Kidney epithelial cell (primary cell): ENCODE measurements at regions not wholly inside any gene's neighbourhood (a gene's known extent, or its start where the extent isn't known, plus 50 kb on each side); places are given as distances from the start of the nearest gene placed in this dataset.

Experiments
- DNase-seq: peaks from one replicate; pipeline ENCODE4 v3.0.0-alpha.2; 2010; ENCODE audit warnings: low read depth
- H3K27me3 ChIP-seq: 2 replicates; pipeline ENCODE4 v1.6.0; 2011; ENCODE audit warnings: low read length; ENCODE audit not compliant: control insufficient read depth, insufficient read depth
- H3K36me3 ChIP-seq: 2 replicates; pipeline ENCODE4 v1.5.1; 2011; ENCODE audit warnings: low read length; ENCODE audit not compliant: control insufficient read depth, insufficient read depth
- H3K4me3 ChIP-seq: 2 replicates; pipeline ENCODE4 v1.5.1; 2011; ENCODE audit warnings: low read depth, mild to moderate bottlenecking, control low read depth, low read length
- CTCF ChIP-seq: IDR thresholded peaks from 2 replicates; pipeline ENCODE4 v1.5.1; 2011; ENCODE audit warnings: mild to moderate bottlenecking, moderate library complexity, low read length, control low read depth, inconsistent platforms; ENCODE audit not compliant: insufficient read depth, poor library complexity, severe bottlenecking

GRCh38 chr1:218592688-218593087, 247.6 kb downstream of the TGFB2 start:
- Histone ChIP-seq H3K36me3 (no peaks in the 10 kb centered on the region), H3K4me3 (no peak overlapping the region), H3K27me3 (no peaks in the 10 kb centered on the region)
- peak; percentile 4 for DNase-seq
- no peak for TF ChIP-seq CTCF

- H3K4me3 ChIP-seq = no peak overlapping the region
- no peaks in the 10 kb centered on the region for H3K36me3 ChIP-seq
- H3K27me3 ChIP-seq = no peaks in the 10 kb centered on the region
- TF ChIP-seq CTCF = no peak
- no peak for DNase-seq
These were observed 255.8 kb downstream of the TGFB2 start for GRCh38 chr1:218600968-218601367.

GRCh38 chr1:218604217-218604616, 259.1 kb downstream of the TGFB2 start:
- no peak for DNase-seq
- H3K36me3 ChIP-seq = no peaks in the 10 kb centered on the region
- no peak for TF ChIP-seq CTCF
- H3K27me3 ChIP-seq = no peaks in the 10 kb centered on the region
- no peak overlapping the region for H3K4me3 ChIP-seq

GRCh38 chr1:218611916-218612585, 266.9 kb downstream of the TGFB2 start:
- Histone ChIP-seq H3K4me3 (no peak overlapping the region), H3K27me3 (no peaks in the 10 kb centered on the region), H3K36me3 (no peaks in the 10 kb centered on the region)
- DNase-seq = peak; percentile 7
- TF ChIP-seq CTCF = no peak

GRCh38 chr1:218613105-218613504, 268.0 kb downstream of the TGFB2 start:
- no peak for DNase-seq
- no peaks in the 10 kb centered on the region for H3K36me3 ChIP-seq
- TF ChIP-seq CTCF = no peak
- no peaks in the 10 kb centered on the region for H3K27me3 ChIP-seq
- no peak overlapping the region for H3K4me3 ChIP-seq

GRCh38 chr1:218614031-218614430, 268.9 kb downstream of the TGFB2 start:
- no peak for DNase-seq
- Histone ChIP-seq H3K4me3 (no peak overlapping the region), H3K27me3 (no peaks in the 10 kb centered on the region), H3K36me3 (no peaks in the 10 kb centered on the region)
- TF ChIP-seq CTCF = no peak
